C4-2B (cell line): ENCODE measurements at regions not wholly inside any gene's neighbourhood (a gene's known extent, or its start where the extent isn't known, plus 50 kb on each side); places are given as distances from the start of the nearest gene placed in this dataset.

Experiments used
- H3K27ac ChIP-seq: fragments of 450-650 bp; 2 replicates; pipeline ENCODE4 v1.5.1; 2017
- ZFX ChIP-seq: fragments of 450-650 bp; IDR thresholded peaks from 2 replicates; pipeline ENCODE4 v1.6.1; 2017
- TF ChIP-seq, protein P1 (sequence below): fragments of 450-650 bp; conservative IDR thresholded peaks from 2 replicates; pipeline ENCODE4 v1.5.1; 2017; ENCODE audit warnings: mild to moderate bottlenecking

DNA sequence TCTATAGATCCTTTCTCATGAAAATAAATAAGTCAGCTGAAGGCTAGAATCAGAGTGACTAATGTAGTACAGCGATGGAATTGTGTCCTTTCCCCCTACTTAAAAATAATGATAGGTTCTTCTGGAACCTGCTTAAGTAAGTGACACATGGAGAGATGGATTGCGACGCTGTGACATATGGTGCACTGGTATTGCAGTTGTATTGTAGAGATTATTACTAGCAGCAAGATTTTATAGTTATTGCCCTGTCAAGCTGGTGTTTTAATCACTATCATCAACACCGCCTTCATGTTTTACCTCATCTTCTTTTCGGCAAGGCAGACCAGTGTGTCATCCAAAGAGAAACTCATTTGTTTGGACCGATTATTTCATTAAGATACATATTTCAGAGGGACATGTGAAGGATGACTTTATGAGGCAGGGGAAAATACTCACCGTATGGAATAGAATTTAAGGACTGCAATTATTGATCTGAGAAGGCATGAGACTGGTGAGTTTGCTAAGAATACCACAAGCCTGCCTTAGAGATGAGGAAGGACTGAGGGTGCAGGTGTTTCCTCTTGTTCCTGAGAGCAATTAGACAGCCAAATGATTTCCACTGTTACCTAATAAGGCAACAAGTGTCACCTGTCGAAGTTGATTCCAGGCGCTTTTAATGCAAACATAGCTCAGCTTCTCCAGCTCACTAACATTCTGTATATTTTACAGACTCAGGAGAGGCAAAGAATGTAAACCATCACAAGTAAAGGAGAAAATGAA lies 1855.5 kb downstream of the MAT2B start:
- H3K27ac ChIP-seq: no peak overlapping the region
- TF ChIP-seq, protein P1, sequence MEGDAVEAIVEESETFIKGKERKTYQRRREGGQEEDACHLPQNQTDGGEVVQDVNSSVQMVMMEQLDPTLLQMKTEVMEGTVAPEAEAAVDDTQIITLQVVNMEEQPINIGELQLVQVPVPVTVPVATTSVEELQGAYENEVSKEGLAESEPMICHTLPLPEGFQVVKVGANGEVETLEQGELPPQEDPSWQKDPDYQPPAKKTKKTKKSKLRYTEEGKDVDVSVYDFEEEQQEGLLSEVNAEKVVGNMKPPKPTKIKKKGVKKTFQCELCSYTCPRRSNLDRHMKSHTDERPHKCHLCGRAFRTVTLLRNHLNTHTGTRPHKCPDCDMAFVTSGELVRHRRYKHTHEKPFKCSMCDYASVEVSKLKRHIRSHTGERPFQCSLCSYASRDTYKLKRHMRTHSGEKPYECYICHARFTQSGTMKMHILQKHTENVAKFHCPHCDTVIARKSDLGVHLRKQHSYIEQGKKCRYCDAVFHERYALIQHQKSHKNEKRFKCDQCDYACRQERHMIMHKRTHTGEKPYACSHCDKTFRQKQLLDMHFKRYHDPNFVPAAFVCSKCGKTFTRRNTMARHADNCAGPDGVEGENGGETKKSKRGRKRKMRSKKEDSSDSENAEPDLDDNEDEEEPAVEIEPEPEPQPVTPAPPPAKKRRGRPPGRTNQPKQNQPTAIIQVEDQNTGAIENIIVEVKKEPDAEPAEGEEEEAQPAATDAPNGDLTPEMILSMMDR: no peak
- no peak for TF ChIP-seq ZFX

DNA sequence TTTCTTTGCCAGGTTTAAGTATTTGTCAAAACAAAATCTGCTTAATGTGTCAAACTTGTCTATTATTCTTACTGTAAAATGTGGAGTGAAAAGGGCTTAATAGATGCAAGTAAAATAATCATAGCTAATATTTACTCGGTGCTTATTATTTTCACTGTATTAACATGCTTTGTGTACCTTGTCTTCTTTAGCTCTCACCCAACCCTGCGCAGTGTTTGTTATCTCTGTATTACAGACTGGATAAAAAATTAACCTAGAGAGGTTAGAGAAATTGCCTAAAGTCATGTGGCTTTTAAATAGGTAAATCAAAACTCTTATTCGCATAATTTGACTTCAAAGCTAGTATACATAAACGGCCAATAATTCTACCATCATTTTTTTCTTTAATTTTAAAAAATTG lies 1864.8 kb downstream of the MAT2B start:
- TF ChIP-seq, protein P1: no peak
- no peak for TF ChIP-seq ZFX
- no peak overlapping the region for H3K27ac ChIP-seq

DNA sequence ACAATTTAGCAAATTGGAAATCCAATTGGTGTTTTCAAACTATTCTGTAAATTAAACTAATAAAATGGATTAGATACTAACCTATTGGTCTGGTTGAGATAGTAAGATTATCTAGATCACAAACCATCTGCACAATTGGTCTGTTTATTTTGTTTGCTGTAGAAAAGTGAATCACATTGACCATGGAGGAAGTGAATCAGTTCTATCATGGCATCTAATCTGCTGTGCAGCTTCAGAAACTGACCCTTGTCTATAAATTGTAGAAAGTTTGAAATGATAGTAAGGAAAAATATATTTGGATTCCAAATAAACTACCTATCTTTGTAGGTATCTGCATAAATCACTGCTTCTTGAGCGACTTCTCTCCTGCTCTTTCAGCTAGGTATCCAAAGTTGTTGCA lies 1865.4 kb downstream of the MAT2B start:
- no peak overlapping the region for H3K27ac ChIP-seq
- no peak for TF ChIP-seq ZFX
- TF ChIP-seq, protein P1: no peak

DNA sequence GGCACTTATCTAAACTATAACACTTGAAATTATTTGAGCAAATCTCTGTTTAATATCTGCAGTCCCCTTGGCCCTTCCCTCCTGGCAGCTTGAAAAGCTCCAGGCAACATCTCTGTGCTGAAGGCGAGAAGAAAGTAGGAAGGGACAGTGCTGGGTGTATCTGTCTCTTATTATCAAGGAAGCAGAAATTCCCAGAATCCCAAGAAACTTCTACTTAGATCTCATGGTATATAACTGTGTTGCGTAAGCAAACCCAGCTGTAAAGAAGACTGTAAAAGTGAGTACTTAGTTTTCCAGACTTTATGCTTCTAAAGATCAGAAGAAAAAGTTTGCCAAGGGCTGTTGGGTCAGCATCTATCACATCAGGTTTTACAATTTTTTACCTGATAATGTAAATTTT lies 1869.8 kb downstream of the MAT2B start:
- no peak for TF ChIP-seq ZFX
- TF ChIP-seq, protein P1: no peak
- H3K27ac ChIP-seq: no peak overlapping the region

DNA sequence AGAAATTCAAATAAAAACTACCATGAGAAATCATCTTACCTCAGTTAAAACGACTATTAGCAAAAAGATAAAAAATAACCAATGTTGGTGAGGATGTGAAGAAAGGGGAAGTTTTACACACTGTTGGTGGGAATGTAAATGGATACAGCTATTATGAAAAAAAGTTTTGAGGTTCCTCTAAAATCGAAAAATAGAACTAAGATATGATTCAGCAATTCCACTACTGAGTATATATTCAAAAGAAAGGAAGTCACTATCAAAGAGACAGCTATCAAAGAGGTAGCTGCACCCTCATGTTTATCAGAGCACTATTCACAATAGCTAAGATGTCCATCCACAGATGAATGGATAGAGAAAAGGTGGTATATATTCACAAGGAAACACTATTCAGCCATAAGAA lies 1888.4 kb downstream of the MAT2B start:
- no peak overlapping the region for H3K27ac ChIP-seq
- TF ChIP-seq, protein P1: no peak
- no peak for TF ChIP-seq ZFX

DNA sequence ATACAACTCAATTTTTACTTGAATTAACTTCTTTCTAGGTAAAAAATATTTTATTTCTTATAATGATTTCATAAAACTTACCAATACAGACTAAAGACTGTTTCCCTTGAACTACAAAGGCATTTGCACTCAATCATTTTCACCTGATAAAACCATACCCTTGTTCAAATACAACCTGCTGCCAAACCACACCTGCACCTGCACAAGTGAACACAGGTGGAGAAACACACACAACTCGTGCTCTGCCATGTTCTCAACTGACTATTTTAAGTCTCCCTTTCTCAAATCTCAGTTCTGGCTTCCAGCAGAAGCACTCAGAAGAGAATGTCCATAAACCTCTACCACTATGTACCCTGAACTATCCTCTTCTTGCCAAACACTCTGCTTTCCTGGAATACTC lies 1892.1 kb downstream of the MAT2B start:
- no peak overlapping the region for H3K27ac ChIP-seq
- TF ChIP-seq ZFX: no peak
- TF ChIP-seq, protein P1: no peak

DNA sequence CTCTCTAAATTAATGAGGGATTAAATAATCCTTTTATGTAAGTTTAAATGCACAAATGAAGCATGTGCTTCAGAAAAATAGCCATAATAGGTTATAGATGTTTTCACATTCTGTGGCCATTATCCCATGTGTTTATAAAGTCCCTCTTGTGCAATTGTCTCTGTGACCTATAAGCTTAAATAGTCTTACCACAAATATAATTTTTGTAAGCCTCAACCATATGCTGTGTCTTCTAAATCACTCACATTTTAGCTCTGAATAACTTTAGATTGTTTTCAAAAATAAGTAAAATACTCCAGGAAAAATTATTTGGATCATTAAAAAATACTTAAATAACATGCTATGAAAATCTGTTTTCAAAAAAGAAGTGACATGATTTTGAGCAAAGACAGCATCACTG lies 1894.7 kb downstream of the MAT2B start:
- TF ChIP-seq ZFX: no peak
- TF ChIP-seq, protein P1: no peak
- H3K27ac ChIP-seq: no peak overlapping the region
